ENCODE measurements at regions not wholly inside any gene's neighbourhood (a gene's known extent, or its start where the extent isn't known, plus 50 kb on each side); places are given as distances from the start of the nearest gene placed in this dataset.

GRCh38 chr21:15301014-15301413 lies 236.2 kb upstream of the NRIP1 start:
- WGBS (ENCODE audit: extremely low coverage, insufficient read length, low lambda C conversion rate): no CpG with 5 or more reads among the region's 3 CpGs

More at GRCh38 chr21:15301014-15301413, 236.2 kb upstream of the NRIP1 start:
- no peaks in the 10 kb centered on the region for H3K79me2 ChIP-seq (ENCODE audit: insufficient read depth, low read length)
- H2BK120ac ChIP-seq (ENCODE audit: low read depth, low read length, poor library complexity, severe bottlenecking): no peak overlapping the region
- H2BK20ac ChIP-seq (ENCODE audit: low read depth, low read length, poor library complexity, severe bottlenecking): no peak overlapping the region
- H2AK5ac ChIP-seq (ENCODE audit: insufficient read length, low read length): no peak overlapping the region
- no peak overlapping the region for H3K23ac ChIP-seq (ENCODE audit: insufficient read length, low read depth, low read length)
- no peaks in the 10 kb centered on the region for H3K23me2 ChIP-seq (ENCODE audit: insufficient read length, low read depth, low read length, poor library complexity, severe bottlenecking)
- H3K56ac ChIP-seq (ENCODE audit: insufficient read length, low read depth, low read length): no peak overlapping the region
- H3K79me1 ChIP-seq (ENCODE audit: insufficient read depth, low read depth, low read length, poor library complexity, severe bottlenecking): no peaks in the 10 kb centered on the region
- H3K9me3 ChIP-seq (ENCODE audit: control insufficient read depth, low read depth, low read length): peaks cover 7% of the 10 kb centered on the region
- no peak overlapping the region for H3K4ac ChIP-seq (ENCODE audit: low read depth, low read length)
- no peak overlapping the region for H4K5ac ChIP-seq (ENCODE audit: insufficient read length, low read depth, low read length)
- H4K20me1 ChIP-seq (ENCODE audit: control insufficient read depth, insufficient read depth, insufficient read length): no peaks in the 10 kb centered on the region
- no peak overlapping the region for H2AFZ ChIP-seq (ENCODE audit: low read length)
- peaks cover 12 to 25% (median 14%) of the 10 kb centered on the region in 3 experiments; a peak in 5 of 7 replicates for H3K36me3 Mint-ChIP-seq (ENCODE audit: insufficient read depth in 1 of 3, low read depth in 3 of 3)
- no peak overlapping the region for H3K4me2 ChIP-seq (ENCODE audit: insufficient read depth, insufficient read length, low read length)
- no peak overlapping the region for H2BK15ac ChIP-seq (ENCODE audit: low read depth, low read length)
- no peak overlapping the region for H2BK12ac ChIP-seq (ENCODE audit: insufficient read length, low read depth, low read length)
- no peak overlapping the region for H4K91ac ChIP-seq (ENCODE audit: insufficient read length, low read depth, low read length)
- no peak overlapping the region for H4K8ac ChIP-seq (replicated peaks; ENCODE audit: insufficient read length, low read depth, low read length)
- DNase-seq: no peak
- H3K4me1 ChIP-seq (ENCODE audit: insufficient read depth, low read length): peaks cover 2% of the 10 kb centered on the region; the same call in 1 of the 2 replicates
- H2BK5ac ChIP-seq (ENCODE audit: insufficient read length, low read length): no peak overlapping the region
- no peak overlapping the region for H3K4me3 Mint-ChIP-seq
- no peak overlapping the region for H3T11ph ChIP-seq (ENCODE audit: low read length)
- no peak overlapping the region for H3K27ac ChIP-seq (ENCODE audit: insufficient read length, low read depth, low read length)
- H3K9ac ChIP-seq (ENCODE audit: extremely low read depth, insufficient read length, low read length): no peak overlapping the region
- no peaks in the 10 kb centered on the region for H3K27me3 Mint-ChIP-seq (ENCODE audit: low read depth)
- H3K27ac Mint-ChIP-seq: no peak overlapping the region
- peaks cover 8 to 10% of the 10 kb centered on the region in 2 experiments for H3K4me1 Mint-ChIP-seq
- no peak overlapping the region for H3K18ac ChIP-seq (ENCODE audit: insufficient read length, low read depth, low read length)
- no peak overlapping the region for H3K14ac ChIP-seq (ENCODE audit: insufficient read depth, low read length)
- H3K9me3 Mint-ChIP-seq: peaks cover 21 to 22% of the 10 kb centered on the region in 2 experiments
- no peak for TF ChIP-seq CTCF (conservative IDR thresholded peaks at IDR 0.05)
- H3K27me3 ChIP-seq (ENCODE audit: insufficient read depth, low read length): no peaks in the 10 kb centered on the region; the same call in 1 of the 2 replicates
